ENCODE measurements at regions not wholly inside any gene's neighbourhood (a gene's known extent, or its start where the extent isn't known, plus 50 kb on each side); places are given as distances from the start of the nearest gene placed in this dataset.

- DNase-seq (ENCODE audit: low read depth in 2 of 2) = no peak
Measured at GRCh38 chr13:40075281-40075680, 419.8 kb downstream of the COG6 start.

- no peak for DNase-seq (ENCODE audit: low read depth in 2 of 2)
Measured at GRCh38 chr13:40076765-40077362, 421.4 kb downstream of the COG6 start.

GRCh38 chr13:40077396-40078027, 422.1 kb downstream of the COG6 start:
- DNase-seq (ENCODE audit: low read depth in 2 of 2) = no peak

- no peak for DNase-seq (ENCODE audit: low read depth in 2 of 2)
Measured at GRCh38 chr13:40079721-40080120, 424.3 kb downstream of the COG6 start.

- DNase-seq (ENCODE audit: low read depth in 2 of 2) = no peak
Measured at GRCh38 chr13:40080676-40081075, 425.2 kb downstream of the COG6 start.

GRCh38 chr13:40082639-40083038, 427.2 kb downstream of the COG6 start:
- DNase-seq (ENCODE audit: low read depth in 2 of 2) = no peak

GRCh38 chr13:40083841-40084240, 428.4 kb downstream of the COG6 start:
- DNase-seq (ENCODE audit: low read depth in 2 of 2) = no peak

- no peak for DNase-seq (ENCODE audit: low read depth in 2 of 2)
Measured at GRCh38 chr13:40084934-40085333, 429.5 kb downstream of the COG6 start.

- no peak for DNase-seq (ENCODE audit: low read depth in 2 of 2)
Measured at GRCh38 chr13:40087091-40088002, 431.9 kb downstream of the COG6 start.

GRCh38 chr13:40094056-40094455, 438.6 kb downstream of the COG6 start:
- DNase-seq (ENCODE audit: low read depth in 2 of 2) = no peak

GRCh38 chr13:40095695-40096356, 440.4 kb downstream of the COG6 start:
- DNase-seq (ENCODE audit: low read depth in 2 of 2) = no peak

GRCh38 chr13:40096357-40096901, 441.0 kb downstream of the COG6 start:
- peak; percentile 23 to 38 for DNase-seq (ENCODE audit: low read depth in 2 of 2)

- no peak for DNase-seq (ENCODE audit: low read depth in 2 of 2)
Measured at GRCh38 chr13:40098246-40098645, 442.8 kb downstream of the COG6 start.

GRCh38 chr13:40101708-40102359, 446.4 kb downstream of the COG6 start:
- peak in 1 of 2 donors; percentile 5 for DNase-seq (ENCODE audit: low read depth in 2 of 2)

- no peak for DNase-seq (ENCODE audit: low read depth in 2 of 2)
Measured at GRCh38 chr13:40102360-40102727, 446.9 kb downstream of the COG6 start.

GRCh38 chr13:40102854-40103253, 447.4 kb downstream of the COG6 start:
- peak; percentile 78 to 82 for DNase-seq (ENCODE audit: low read depth in 2 of 2)

GRCh38 chr13:40103864-40104263, 448.4 kb downstream of the COG6 start:
- DNase-seq (ENCODE audit: low read depth in 2 of 2) = no peak

- DNase-seq (ENCODE audit: low read depth in 2 of 2) = no peak
Measured at GRCh38 chr13:40105231-40105630, 449.8 kb downstream of the COG6 start.

GRCh38 chr13:40109351-40109844, 453.9 kb downstream of the COG6 start:
- DNase-seq (ENCODE audit: low read depth in 2 of 2) = no peak

GRCh38 chr13:40113643-40114304, 458.3 kb downstream of the COG6 start:
- DNase-seq (ENCODE audit: low read depth in 2 of 2) = no peak

All from stimulated activated CD8-positive, alpha-beta memory T cell treated with anti-CD3 and anti-CD28 coated beads, Interleukin-7, amount 100 ng/mL, for 4 hours (primary cell).